Activated T-cell treated with anti-CD3 and anti-CD28 coated beads for 48 hours (primary cell): ENCODE measurements at regions not wholly inside any gene's neighbourhood (a gene's known extent, or its start where the extent isn't known, plus 50 kb on each side); places are given as distances from the start of the nearest gene placed in this dataset.

Experiments used
- DNase-seq: peaks from one replicate; pipeline ENCODE4 v3.0.0-alpha.2; 2020; ENCODE audit warnings: low read depth

- DNase-seq = no peak
Measured at GRCh38 chr1:34610063-34610462, 144.8 kb upstream of the GJB5 start.

GRCh38 chr1:34611571-34611970, 143.3 kb upstream of the GJB5 start:
- DNase-seq = no peak

- DNase-seq = no peak
Measured at GRCh38 chr1:34612091-34612827, 142.6 kb upstream of the GJB5 start.

- DNase-seq = no peak
Measured at GRCh38 chr1:34617321-34618118, 137.3 kb upstream of the GJB5 start.

GRCh38 chr1:34618381-34618780, 136.5 kb upstream of the GJB5 start:
- no peak for DNase-seq

- no peak for DNase-seq
Measured at GRCh38 chr1:34619256-34619655, 135.6 kb upstream of the GJB5 start.

- no peak for DNase-seq
Measured at GRCh38 chr1:34621916-34622315, 132.9 kb upstream of the GJB5 start.

GRCh38 chr1:34625521-34626015, 129.3 kb upstream of the GJB5 start:
- DNase-seq = no peak

- DNase-seq = no peak
Measured at GRCh38 chr1:34627465-34628240, 127.2 kb upstream of the GJB5 start.

- DNase-seq = no peak
Measured at GRCh38 chr1:34631126-34631525, 123.7 kb upstream of the GJB5 start.

GRCh38 chr1:34639701-34640100, 115.1 kb upstream of the GJB5 start:
- DNase-seq = no peak

- no peak for DNase-seq
Measured at GRCh38 chr1:34640654-34641401, 114.0 kb upstream of the GJB5 start.

- no peak for DNase-seq
Measured at GRCh38 chr1:34642679-34643078, 112.2 kb upstream of the GJB5 start.

GRCh38 chr1:34645109-34645688, 109.6 kb upstream of the GJB5 start:
- DNase-seq = no peak

GRCh38 chr1:34645919-34646318, 108.9 kb upstream of the GJB5 start:
- DNase-seq = no peak

GRCh38 chr1:34648501-34648900, 106.3 kb upstream of the GJB5 start:
- no peak for DNase-seq

GRCh38 chr1:34650090-34650489, 104.8 kb upstream of the GJB5 start:
- no peak for DNase-seq

- no peak for DNase-seq
Measured at GRCh38 chr1:34650800-34651199, 104.0 kb upstream of the GJB5 start.

- DNase-seq = no peak
Measured at GRCh38 chr1:34653110-34653509, 101.7 kb upstream of the GJB5 start.

GRCh38 chr1:34655206-34655874, 99.5 kb upstream of the GJB5 start:
- no peak for DNase-seq

- no peak for DNase-seq
Measured at GRCh38 chr1:34655875-34656240, 99.0 kb upstream of the GJB5 start.
